ENCODE measurements at regions not wholly inside any gene's neighbourhood (a gene's known extent, or its start where the extent isn't known, plus 50 kb on each side); places are given as distances from the start of the nearest gene placed in this dataset.

GRCh38 chr15:77713281-77713680 is 80.6 kb upstream of the LINGO1 start:
- TF ChIP-seq CTCF (IDR thresholded peaks at IDR 0.05) (no peak), POLR2A (IDR thresholded peaks at IDR 0.05; ENCODE audit: low read depth) (no peak), EP300 (IDR thresholded peaks at IDR 0.05) (no peak), POLR2AphosphoS5 (IDR thresholded peaks at IDR 0.05) (no peak)
